ENCODE measurements at regions not wholly inside any gene's neighbourhood (a gene's known extent, or its start where the extent isn't known, plus 50 kb on each side); places are given as distances from the start of the nearest gene placed in this dataset.
A peak's percentile ranks its signal among the peaks of the same experiment; 100 is the strongest.

GRCh38 chr3:72379500-72380187 is 468.6 kb downstream of the SHQ1 start:
- Mint-ChIP-seq H3K9me3 (no peaks in the 10 kb centered on the region), H3K4me3 (no peak overlapping the region), H3K4me1 (peaks cover 75% of the 10 kb centered on the region), H3K27me3 (no peaks in the 10 kb centered on the region), H3K27ac (no peak overlapping the region), H3K36me3 (peaks cover 25% of the 10 kb centered on the region)
- no peak for DNase-seq

DNA sequence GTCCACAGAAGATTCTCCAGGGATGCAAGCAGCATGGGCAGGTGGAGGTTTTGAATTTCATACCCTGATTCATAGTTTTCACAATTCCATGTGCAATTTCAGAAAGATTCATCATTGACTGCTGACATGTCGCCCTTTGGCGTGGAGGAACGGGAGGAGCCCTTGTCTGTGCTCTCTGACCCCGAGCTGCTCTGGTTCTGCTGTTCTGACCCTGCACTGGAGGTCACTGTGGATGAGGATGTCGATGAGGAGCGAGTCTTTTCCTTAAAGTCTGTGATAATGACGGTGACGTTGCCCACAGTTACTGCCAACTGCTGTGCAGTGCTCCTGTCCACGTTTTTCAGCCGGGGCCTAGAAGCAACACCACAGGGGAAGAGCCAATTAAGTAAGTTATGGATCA is 470.0 kb downstream of the SHQ1 start:
- Mint-ChIP-seq H3K9me3 (peaks cover 2% of the 10 kb centered on the region), H3K27me3 (no peaks in the 10 kb centered on the region), H3K27ac (no peak overlapping the region), H3K36me3 (peaks cover 28% of the 10 kb centered on the region), H3K4me3 (no peak overlapping the region), H3K4me1 (peaks cover 78% of the 10 kb centered on the region)
- DNase-seq, result no peak

- Mint-ChIP-seq H3K9me3 (peaks cover 2% of the 10 kb centered on the region), H3K27ac (peak overlapping the region; percentile 3), H3K4me1 (peaks cover 75% of the 10 kb centered on the region), H3K36me3 (peaks cover 32% of the 10 kb centered on the region), H3K4me3 (no peak overlapping the region), H3K27me3 (no peaks in the 10 kb centered on the region)
- no peak for DNase-seq
Measured at GRCh38 chr3:72376956-72377710, 471.1 kb downstream of the SHQ1 start.

GRCh38 chr3:72375237-72376076 is 472.8 kb downstream of the SHQ1 start:
- H3K27me3 Mint-ChIP-seq, result no peaks in the 10 kb centered on the region
- H3K27ac Mint-ChIP-seq, result peak overlapping the region; percentile 92
- H3K36me3 Mint-ChIP-seq, result peaks cover 29% of the 10 kb centered on the region
- H3K4me1 Mint-ChIP-seq, result peaks cover 67% of the 10 kb centered on the region
- peak overlapping the region; percentile 63 for H3K4me3 Mint-ChIP-seq
- H3K9me3 Mint-ChIP-seq, result peaks cover 2% of the 10 kb centered on the region
- DNase-seq, result peak; percentile 46

GRCh38 chr3:72373139-72373538 is 475.1 kb downstream of the SHQ1 start:
- Mint-ChIP-seq H3K9me3 (peaks cover 2% of the 10 kb centered on the region), H3K27me3 (no peaks in the 10 kb centered on the region), H3K27ac (no peak overlapping the region), H3K4me1 (peaks cover 50% of the 10 kb centered on the region), H3K4me3 (no peak overlapping the region), H3K36me3 (peaks cover 20% of the 10 kb centered on the region)
- DNase-seq, result no peak

DNA sequence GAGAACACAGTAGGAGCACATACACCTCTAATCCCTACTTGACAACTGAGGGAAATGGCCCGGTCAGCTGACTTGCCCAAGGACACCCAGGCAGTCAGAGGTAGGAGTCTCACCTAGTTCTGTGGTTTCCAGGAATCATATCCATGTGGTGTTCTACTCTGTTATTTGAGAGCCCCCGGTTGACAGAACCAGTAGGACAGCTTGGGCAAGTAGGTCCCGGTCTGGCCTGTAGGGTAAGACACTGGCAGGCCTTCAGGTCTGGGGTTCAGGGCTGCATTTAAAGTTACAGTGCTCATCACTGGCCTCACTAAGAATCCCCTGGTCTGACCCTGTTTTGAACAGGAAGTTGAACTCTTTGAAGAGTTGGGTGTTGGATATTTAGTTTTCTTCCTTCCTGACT is 476.1 kb downstream of the SHQ1 start:
- no peak for DNase-seq
- peaks cover 47% of the 10 kb centered on the region for H3K4me1 Mint-ChIP-seq
- no peak overlapping the region for H3K27ac Mint-ChIP-seq
- H3K27me3 Mint-ChIP-seq, result no peaks in the 10 kb centered on the region
- H3K9me3 Mint-ChIP-seq, result peaks cover 2% of the 10 kb centered on the region
- H3K4me3 Mint-ChIP-seq, result no peak overlapping the region
- H3K36me3 Mint-ChIP-seq, result peaks cover 17% of the 10 kb centered on the region

DNA sequence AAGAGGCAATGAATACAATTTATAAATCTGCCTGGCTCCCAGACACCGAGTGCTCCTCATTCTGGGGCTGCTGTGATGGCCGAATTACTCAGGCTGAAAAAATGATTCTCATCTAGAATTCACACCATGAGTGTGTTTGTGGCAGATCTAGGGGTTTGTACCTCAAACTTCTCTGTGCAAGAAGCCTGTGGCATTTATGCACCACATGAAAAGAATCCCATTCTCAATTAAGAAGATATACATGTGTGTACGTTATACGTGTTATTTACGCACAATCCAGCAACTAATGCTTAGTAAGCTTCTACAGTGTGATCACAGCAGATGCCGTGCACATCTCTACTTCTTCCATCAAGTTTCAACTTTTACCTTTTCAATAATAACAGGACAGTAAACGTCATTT is 476.8 kb downstream of the SHQ1 start:
- H3K9me3 Mint-ChIP-seq, result peaks cover 2% of the 10 kb centered on the region
- DNase-seq, result no peak
- H3K4me3 Mint-ChIP-seq, result no peak overlapping the region

GRCh38 chr3:72370947-72371346 is 477.3 kb downstream of the SHQ1 start:
- Mint-ChIP-seq H3K36me3 (peaks cover 14% of the 10 kb centered on the region), H3K27ac (no peak overlapping the region), H3K9me3 (peaks cover 2% of the 10 kb centered on the region)

More for the DNA sequence above, 476.8 kb downstream of the SHQ1 start:
- peaks cover 14% of the 10 kb centered on the region for H3K36me3 Mint-ChIP-seq
- H3K27me3 Mint-ChIP-seq, result no peaks in the 10 kb centered on the region
- H3K4me1 Mint-ChIP-seq, result peaks cover 41% of the 10 kb centered on the region
- H3K27ac Mint-ChIP-seq, result no peak overlapping the region

GRCh38 chr3:72369681-72370080 is 478.6 kb downstream of the SHQ1 start:
- Mint-ChIP-seq H3K4me1 (peaks cover 26% of the 10 kb centered on the region), H3K9me3 (peaks cover 2% of the 10 kb centered on the region), H3K27ac (no peak overlapping the region), H3K36me3 (peaks cover 14% of the 10 kb centered on the region), H3K4me3 (no peak overlapping the region), H3K27me3 (no peaks in the 10 kb centered on the region)
- DNase-seq, result no peak

More at GRCh38 chr3:72370947-72371346, 477.3 kb downstream of the SHQ1 start:
- Mint-ChIP-seq H3K27me3 (no peaks in the 10 kb centered on the region), H3K4me1 (peaks cover 39% of the 10 kb centered on the region), H3K4me3 (no peak overlapping the region)
- DNase-seq, result no peak

- no peaks in the 10 kb centered on the region for H3K9me3 Mint-ChIP-seq
- H3K27me3 Mint-ChIP-seq, result no peaks in the 10 kb centered on the region
- peaks cover 6% of the 10 kb centered on the region for H3K36me3 Mint-ChIP-seq
- H3K4me1 Mint-ChIP-seq, result peaks cover 15% of the 10 kb centered on the region
- no peak for DNase-seq
- no peak overlapping the region for H3K4me3 Mint-ChIP-seq
- H3K27ac Mint-ChIP-seq, result no peak overlapping the region
Measured at GRCh38 chr3:72368331-72368975, 479.8 kb downstream of the SHQ1 start.

GRCh38 chr3:72361990-72362389 is 486.3 kb downstream of the SHQ1 start:
- Mint-ChIP-seq H3K36me3 (peaks cover 2% of the 10 kb centered on the region), H3K9me3 (peaks cover 1% of the 10 kb centered on the region), H3K4me1 (no peaks in the 10 kb centered on the region), H3K27ac (no peak overlapping the region), H3K27me3 (peaks cover 4% of the 10 kb centered on the region), H3K4me3 (no peak overlapping the region)
- no peak for DNase-seq

DNA sequence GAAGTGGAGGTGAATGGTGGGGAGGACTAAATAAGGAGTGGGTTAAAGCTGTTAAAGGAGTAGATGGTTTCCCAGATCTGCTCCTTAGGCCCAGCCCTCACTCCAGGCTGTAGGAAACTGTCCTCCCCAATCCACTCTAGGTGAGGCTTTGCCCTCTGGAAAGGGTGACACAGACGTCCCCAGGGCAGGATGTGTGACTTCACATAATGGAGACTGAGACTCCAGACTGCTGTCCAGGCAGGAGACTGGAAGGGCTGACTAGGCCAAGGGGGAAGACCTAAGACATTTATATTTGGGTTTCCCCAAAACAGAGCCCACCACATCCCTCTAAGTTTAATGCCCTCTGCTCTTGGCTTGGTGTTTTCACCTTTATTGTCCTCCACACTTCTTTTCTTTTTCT is 488.5 kb downstream of the SHQ1 start:
- H3K27me3 Mint-ChIP-seq, result peaks cover 4% of the 10 kb centered on the region
- H3K4me1 Mint-ChIP-seq, result peaks cover 3% of the 10 kb centered on the region
- no peak overlapping the region for H3K4me3 Mint-ChIP-seq
- H3K9me3 Mint-ChIP-seq, result peaks cover 1% of the 10 kb centered on the region
- no peak overlapping the region for H3K27ac Mint-ChIP-seq
- H3K36me3 Mint-ChIP-seq, result peaks cover 2% of the 10 kb centered on the region
- no peak for DNase-seq

- Mint-ChIP-seq H3K27ac (no peak overlapping the region), H3K4me3 (no peak overlapping the region), H3K36me3 (no peaks in the 10 kb centered on the region), H3K4me1 (peaks cover 3% of the 10 kb centered on the region), H3K27me3 (no peaks in the 10 kb centered on the region), H3K9me3 (no peaks in the 10 kb centered on the region)
- no peak for DNase-seq
Measured at GRCh38 chr3:72355168-72355567, 493.1 kb downstream of the SHQ1 start.

- Mint-ChIP-seq H3K27ac (no peak overlapping the region), H3K9me3 (no peaks in the 10 kb centered on the region), H3K4me3 (no peak overlapping the region), H3K27me3 (no peaks in the 10 kb centered on the region), H3K36me3 (no peaks in the 10 kb centered on the region), H3K4me1 (peaks cover 3% of the 10 kb centered on the region)
- DNase-seq, result no peak
Measured at GRCh38 chr3:72354486-72354885, 493.8 kb downstream of the SHQ1 start.

Data from activated naive CD8-positive, alpha-beta T cell treated with anti-CD3 and anti-CD28 coated beads for 36 hours (primary cell).